Left ventricle myocardium inferior (tissue), 1 donor: ENCODE measurements at regions not wholly inside any gene's neighbourhood (a gene's known extent, or its start where the extent isn't known, plus 50 kb on each side); places are given as distances from the start of the nearest gene placed in this dataset.
"Not testable (repeated sequence)": the region's sequence is repeated elsewhere in the genome, so short reads cannot be mapped to it uniquely, and the experiment has no call there.

ENCODE experiments used
- DNase-seq: peaks from one replicate; pipeline ENCODE4 v3.0.0-alpha.2; 2020
- H3K27ac ChIP-seq: fragments of 200-600 bp; replicated peaks from 2 replicates; pipeline ENCODE4 v1.8.0; 2021
- H3K27me3 ChIP-seq: fragments of 200-600 bp; 2 replicates; pipeline ENCODE4 v1.8.0; 2021; ENCODE audit warnings: low read depth
- H3K36me3 ChIP-seq: fragments of 200-600 bp; 2 replicates; pipeline ENCODE4 v1.8.0; 2021
- H3K4me1 ChIP-seq: fragments of 200-600 bp; 2 replicates; pipeline ENCODE4 v1.8.0; 2021
- H3K4me3 ChIP-seq: fragments of 200-600 bp; 2 replicates; pipeline ENCODE4 v1.8.0; 2021; ENCODE audit warnings: mild to moderate bottlenecking, moderate library complexity
- H3K9me3 ChIP-seq: fragments of 200-600 bp; replicated peaks from 2 replicates; pipeline ENCODE4 v1.8.0; 2021
- CTCF ChIP-seq: fragments of 200-600 bp; IDR thresholded peaks from 2 replicates; pipeline ENCODE4 v1.8.0; 2021; ENCODE audit warnings: antibody characterized with exemption, mild to moderate bottlenecking, borderline replicate concordance
- intact Hi-C: fragments of 100-400 bp; cut with micrococcal nuclease; formaldehyde crosslinking; loops from one replicate; pipeline ENCODE4 v1.11.0; 2022
- donor health status: DM: no; HTN: yes; CAD: no; lungs with severe emphysema.

DNA sequence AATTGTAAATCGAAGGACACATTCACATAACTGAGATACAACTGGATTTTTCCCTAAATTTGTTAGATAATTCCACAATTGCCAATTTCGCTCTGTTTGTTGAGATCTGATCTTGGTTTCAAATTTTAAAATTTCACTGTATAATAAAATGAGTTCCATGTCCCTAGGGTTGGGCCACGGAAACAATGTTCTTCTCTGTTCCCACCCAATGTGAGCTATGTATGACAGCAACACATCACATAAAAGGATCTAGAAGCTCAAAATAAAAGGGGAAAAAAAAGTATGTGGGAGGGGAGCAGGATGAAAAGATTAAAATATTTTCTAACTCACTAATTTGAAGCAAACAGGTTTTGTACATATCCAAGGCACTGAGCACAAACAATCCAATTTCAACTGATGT is 287.8 kb upstream of the MKLN1 start:
- Histone ChIP-seq H3K36me3 (no peaks in the 10 kb centered on the region), H3K4me3 (peak overlapping the region; percentile 19), H3K27ac (peak overlapping the region; percentile 70), H3K4me1 (peaks cover 67% of the 10 kb centered on the region), H3K9me3 (no peaks in the 10 kb centered on the region), H3K27me3 (no peaks in the 10 kb centered on the region)
- no peak for DNase-seq
- no peak for TF ChIP-seq CTCF
- intact Hi-C loops: loop anchor here (10.0 kb wide), 1 partner anchor 145 kb away; no protein-coding TSS in a partner anchor

DNA sequence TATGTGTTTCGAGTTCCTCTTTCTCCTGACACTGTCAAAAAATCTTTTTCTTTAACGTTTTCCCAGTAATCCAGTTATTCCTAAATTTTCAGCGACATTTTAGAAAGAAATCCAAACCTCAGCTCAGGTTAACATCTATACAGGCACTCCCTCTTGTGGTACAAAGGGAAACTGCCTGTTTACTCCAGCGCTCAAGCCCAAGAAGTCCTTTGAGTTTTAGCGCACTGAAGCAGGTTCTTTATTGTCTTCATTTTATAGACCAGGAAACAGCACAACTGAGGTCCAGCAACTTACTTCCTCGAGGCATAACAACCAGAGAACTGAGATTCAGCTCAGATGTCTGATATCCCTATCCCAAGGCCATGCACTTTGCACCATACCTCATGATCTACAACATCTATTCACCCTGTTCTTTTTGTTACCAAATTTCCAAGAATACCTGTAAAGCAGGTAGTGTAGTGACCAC is 287.2 kb upstream of the MKLN1 start:
- intact Hi-C loops: loop anchor here (10.0 kb wide), 1 partner anchor 146 kb away; no protein-coding TSS in a partner anchor
- H3K4me1 ChIP-seq: peaks cover 60% of the 10 kb centered on the region
- peak; percentile 94 for TF ChIP-seq CTCF
- peak overlapping the region; percentile 70 for H3K27ac ChIP-seq
- peak overlapping the region; percentile 1 for H3K4me3 ChIP-seq
- H3K27me3 ChIP-seq: no peaks in the 10 kb centered on the region
- peaks cover 3% of the 10 kb centered on the region for H3K9me3 ChIP-seq
- no peaks in the 10 kb centered on the region for H3K36me3 ChIP-seq
- DNase-seq: no peak

DNA sequence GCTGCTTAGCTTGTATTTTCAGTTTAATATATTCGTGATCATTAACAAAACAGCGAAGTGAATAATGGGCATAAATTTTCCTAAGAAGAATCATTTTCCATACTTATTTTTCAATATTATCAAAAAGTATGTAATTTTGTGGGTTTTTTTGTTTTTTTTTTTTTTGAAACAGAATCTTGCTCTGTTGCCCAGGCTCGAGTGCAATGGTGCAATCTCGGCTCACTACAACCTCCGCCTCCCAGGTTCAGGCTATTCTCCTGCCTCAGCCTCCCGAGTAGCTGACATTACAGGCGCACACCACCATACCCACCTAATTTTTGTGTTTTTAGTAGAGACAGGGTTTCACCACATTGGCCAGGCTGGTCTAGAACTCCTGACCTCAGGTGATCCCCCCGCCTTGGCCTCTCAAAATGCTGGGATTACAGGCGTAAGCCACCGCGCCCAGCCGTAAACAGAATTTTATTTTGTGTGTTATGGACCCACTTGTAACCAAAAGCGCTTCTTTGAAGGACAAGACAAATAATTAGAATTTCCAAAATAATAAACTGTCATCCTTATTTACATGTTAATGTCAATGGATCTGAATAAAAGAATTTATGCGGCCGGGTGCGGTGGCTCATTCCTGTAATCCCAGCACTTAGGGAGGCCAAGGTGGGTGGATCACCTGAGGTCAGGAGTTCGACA is 286.5 kb upstream of the MKLN1 start:
- H3K9me3 ChIP-seq, H3K27me3 ChIP-seq, H3K36me3 ChIP-seq, DNase-seq, H3K4me3 ChIP-seq: not testable (repeated sequence)
- Histone ChIP-seq H3K27ac (peak overlapping the region; percentile 70), H3K4me1 (peaks cover 57% of the 10 kb centered on the region)
- intact Hi-C loops: loop anchor here (10.0 kb wide), 1 partner anchor 146 kb away; no protein-coding TSS in a partner anchor

DNA sequence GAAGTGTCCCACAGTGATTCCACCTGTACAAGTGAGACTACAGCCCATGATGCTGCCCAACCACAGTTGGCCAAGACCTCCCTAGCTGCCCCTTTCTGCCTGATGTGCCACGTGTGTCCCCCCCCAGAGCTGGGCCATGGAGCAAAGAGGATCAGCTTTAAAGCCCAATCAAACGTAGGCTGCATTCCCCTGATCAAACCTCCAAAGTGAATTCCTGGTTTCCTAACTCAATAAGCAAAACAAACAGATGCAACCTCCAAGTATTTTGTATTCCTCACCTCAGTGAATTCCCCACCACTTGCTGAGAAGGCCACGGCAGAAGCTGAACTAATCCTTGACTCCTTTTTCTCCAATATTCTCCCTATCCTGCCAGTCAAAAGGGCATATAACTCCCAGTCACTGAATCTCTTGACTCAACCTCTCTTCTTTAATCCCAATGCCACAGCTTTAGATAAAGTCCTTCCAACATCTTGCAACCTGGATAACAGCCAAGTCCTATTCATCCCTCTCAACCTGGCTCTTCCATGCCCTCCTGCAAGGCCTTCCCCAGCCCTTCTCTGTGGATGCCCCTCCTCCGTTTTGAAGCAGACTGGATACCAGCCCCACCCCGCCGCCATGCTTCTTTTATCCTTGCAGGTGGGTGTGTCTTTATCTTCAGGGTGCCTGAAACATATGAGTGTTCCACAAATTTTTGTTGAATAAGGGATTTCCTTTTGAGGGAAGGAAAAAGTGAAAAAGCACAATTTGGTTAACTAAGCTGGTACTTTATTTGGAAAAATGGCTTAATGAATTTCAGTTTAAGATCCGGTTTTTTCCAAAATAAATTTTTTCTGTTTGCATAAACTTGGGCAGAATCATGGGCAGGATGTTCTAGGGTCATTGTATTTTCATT is 285.2 kb upstream of the MKLN1 start:
- no peak for TF ChIP-seq CTCF
- peaks cover 8% of the 10 kb centered on the region for H3K9me3 ChIP-seq
- H3K4me3 ChIP-seq: no peak overlapping the region
- DNase-seq: no peak
- intact Hi-C loops: loop anchor here (10.0 kb wide), 1 partner anchor 148 kb away; no protein-coding TSS in a partner anchor
- H3K27ac ChIP-seq: no peak overlapping the region
- no peaks in the 10 kb centered on the region for H3K36me3 ChIP-seq
- H3K4me1 ChIP-seq: peaks cover 50% of the 10 kb centered on the region
- no peaks in the 10 kb centered on the region for H3K27me3 ChIP-seq

DNA sequence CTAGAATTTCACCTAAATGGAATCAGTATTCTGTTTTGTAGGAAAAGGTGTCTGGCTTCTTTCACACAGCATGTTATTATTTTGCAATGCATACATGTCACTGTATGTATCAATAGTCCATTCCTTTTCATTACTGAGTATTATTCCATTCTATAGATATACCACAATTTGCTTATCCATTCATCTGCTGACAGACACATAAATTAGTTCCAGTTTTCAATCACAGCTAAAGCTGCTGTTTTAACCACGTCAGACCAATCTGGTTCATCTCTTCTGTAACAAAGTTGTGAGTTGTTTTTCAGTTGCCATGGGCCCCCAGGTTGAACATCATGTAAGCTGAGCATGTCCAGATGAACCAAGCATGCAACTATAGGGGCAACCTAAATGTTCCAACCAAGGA is 282.1 kb upstream of the MKLN1 start:
- no peaks in the 10 kb centered on the region for H3K27me3 ChIP-seq
- no peak for DNase-seq
- intact Hi-C loops: loop anchor here (10.0 kb wide), 1 partner anchor 151 kb away; no protein-coding TSS in a partner anchor
- no peak for TF ChIP-seq CTCF
- no peak overlapping the region for H3K27ac ChIP-seq
- peaks cover 50% of the 10 kb centered on the region for H3K4me1 ChIP-seq
- H3K9me3 ChIP-seq: peaks cover 8% of the 10 kb centered on the region
- H3K4me3 ChIP-seq: no peak overlapping the region
- H3K36me3 ChIP-seq: peaks cover 8% of the 10 kb centered on the region
